H9 (cell line): ENCODE measurements at regions not wholly inside any gene's neighbourhood (a gene's known extent, or its start where the extent isn't known, plus 50 kb on each side); places are given as distances from the start of the nearest gene placed in this dataset.

ENCODE experiments used
- DNase-seq: peaks from one replicate; pipeline ENCODE4 v3.0.0-alpha.2; 2017
- H2AFZ ChIP-seq: one replicate; pipeline ENCODE4 v1.6.1; 2013; ENCODE audit warnings: mild to moderate bottlenecking, low read length, control low read depth, moderate library complexity
- H2AK5ac ChIP-seq: 2 replicates; pipeline ENCODE4 v1.6.1; 2013; ENCODE audit warnings: low read length, control low read depth, mixed read lengths; ENCODE audit not compliant: insufficient read length
- H2BK120ac ChIP-seq: one replicate; pipeline ENCODE4 v1.6.1; 2013; ENCODE audit warnings: low read depth, mild to moderate bottlenecking, low read length, control low read depth, inconsistent platforms; ENCODE audit not compliant: poor library complexity, severe bottlenecking
- H2BK12ac ChIP-seq: 2 replicates; pipeline ENCODE4 v1.6.1; 2013; ENCODE audit warnings: low read length, control low read depth, mixed read lengths, low read depth; ENCODE audit not compliant: insufficient read length
- H2BK15ac ChIP-seq: 2 replicates; pipeline ENCODE4 v1.6.1; 2013; ENCODE audit warnings: low read depth, low read length, control low read depth
- H2BK20ac ChIP-seq: one replicate; pipeline ENCODE4 v1.6.1; 2013; ENCODE audit warnings: low read depth, mild to moderate bottlenecking, low read length, control low read depth, inconsistent platforms; ENCODE audit not compliant: poor library complexity, severe bottlenecking
- H2BK5ac ChIP-seq: 2 replicates; pipeline ENCODE4 v1.6.1; 2013; ENCODE audit warnings: low read length, control low read depth, mixed read lengths; ENCODE audit not compliant: insufficient read length
- H3K14ac ChIP-seq: 2 replicates; pipeline ENCODE4 v1.6.1; 2013; ENCODE audit warnings: low read length, control low read depth; ENCODE audit not compliant: insufficient read depth
- H3K18ac ChIP-seq: 2 replicates; pipeline ENCODE4 v1.6.1; 2013; ENCODE audit warnings: low read depth, mild to moderate bottlenecking, mixed read lengths, low read length, control low read depth; ENCODE audit not compliant: insufficient read length
- H3K23ac ChIP-seq: 2 replicates; pipeline ENCODE4 v1.6.1; 2013; ENCODE audit warnings: low read length, control low read depth, mixed read lengths, low read depth; ENCODE audit not compliant: insufficient read length
- H3K23me2 ChIP-seq: 2 replicates; pipeline ENCODE4 v1.6.1; 2013; ENCODE audit warnings: low read depth, mild to moderate bottlenecking, mixed read lengths, low read length, control low read depth; ENCODE audit not compliant: insufficient read length, poor library complexity, severe bottlenecking
- H3K27ac ChIP-seq: 2 replicates; pipeline ENCODE4 v1.5.1; 2013; ENCODE audit warnings: low read length, control low read depth, mixed read lengths, low read depth; ENCODE audit not compliant: insufficient read length
- H3K27me3 ChIP-seq: 2 replicates; pipeline ENCODE4 v1.6.1; 2013; ENCODE audit warnings: low read length, control low read depth, inconsistent platforms; ENCODE audit not compliant: insufficient read depth
- H3K4ac ChIP-seq: 2 replicates; pipeline ENCODE4 v1.6.1; 2013; ENCODE audit warnings: low read depth, mild to moderate bottlenecking, control low read depth, inconsistent platforms, low read length, moderate library complexity
- H3K4me1 ChIP-seq: 2 replicates; pipeline ENCODE4 v1.6.1; 2013; ENCODE audit warnings: low read length, control low read depth, inconsistent platforms; ENCODE audit not compliant: insufficient read depth
- H3K4me2 ChIP-seq: 2 replicates; pipeline ENCODE4 v1.6.1; 2013; ENCODE audit warnings: low read length, control low read depth, mixed read lengths; ENCODE audit not compliant: insufficient read length, insufficient read depth
- H3K56ac ChIP-seq: 2 replicates; pipeline ENCODE4 v1.6.1; 2013; ENCODE audit warnings: low read depth, mild to moderate bottlenecking, mixed read lengths, low read length, control low read depth; ENCODE audit not compliant: insufficient read length
- H3K79me1 ChIP-seq: 2 replicates; pipeline ENCODE4 v1.6.1; 2013; ENCODE audit warnings: low read depth, mild to moderate bottlenecking, moderate library complexity, low read length, control low read depth, inconsistent platforms; ENCODE audit not compliant: insufficient read depth, poor library complexity, severe bottlenecking
- H3K79me2 ChIP-seq: 2 replicates; pipeline ENCODE4 v1.6.1; 2013; ENCODE audit warnings: low read length, control low read depth, inconsistent platforms; ENCODE audit not compliant: insufficient read depth
- H3K9ac ChIP-seq: 2 replicates; pipeline ENCODE4 v1.6.1; 2013; ENCODE audit warnings: low read length, control low read depth, mixed read lengths; ENCODE audit not compliant: insufficient read length; ENCODE audit errors: extremely low read depth
- H3K9me3 ChIP-seq: one replicate; pipeline ENCODE4 v1.6.1; 2013; ENCODE audit warnings: low read depth, low read length, inconsistent platforms; ENCODE audit not compliant: control insufficient read depth
- H3T11ph ChIP-seq: one replicate; pipeline ENCODE4 v1.6.1; 2013; ENCODE audit warnings: mild to moderate bottlenecking, low read length, control low read depth, inconsistent platforms
- H4K20me1 ChIP-seq: one replicate; pipeline ENCODE4 v1.6.1; 2013; ENCODE audit not compliant: control insufficient read depth, insufficient read length, insufficient read depth
- H4K5ac ChIP-seq: 2 replicates; pipeline ENCODE4 v1.6.1; 2013; ENCODE audit warnings: low read depth, mild to moderate bottlenecking, mixed read lengths, low read length, control low read depth; ENCODE audit not compliant: insufficient read length
- H4K8ac ChIP-seq: replicated peaks from 2 replicates; pipeline ENCODE4 v1.6.1; 2013; ENCODE audit warnings: low read length, control low read depth, mixed read lengths, low read depth; ENCODE audit not compliant: insufficient read length
- H4K91ac ChIP-seq: 2 replicates; pipeline ENCODE4 v1.6.1; 2013; ENCODE audit warnings: low read depth, mild to moderate bottlenecking, moderate library complexity, mixed read lengths, low read length, control low read depth; ENCODE audit not compliant: insufficient read length
- H3K27ac Mint-ChIP-seq, 3 experiments: 2 replicates in 2 of 3; 3 replicates in 1 of 3; pipeline ENCODE4 v1.8.0; 2020 to 2021; ENCODE audit warnings: mixed read lengths in 3 of 3, mild to moderate bottlenecking in 1 of 3, moderate library complexity in 1 of 3
- H3K27me3 Mint-ChIP-seq: 2 replicates; pipeline ENCODE4 v1.8.0; 2021; ENCODE audit warnings: low read depth, mild to moderate bottlenecking, moderate library complexity, mixed read lengths
- H3K36me3 Mint-ChIP-seq, 3 experiments: 2 replicates in 2 of 3; 3 replicates in 1 of 3; pipeline ENCODE4 v1.8.0; 2020 to 2021; ENCODE audit warnings: low read depth in 3 of 3, mixed read lengths in 3 of 3; ENCODE audit not compliant: insufficient read depth in 1 of 3
- H3K4me1 Mint-ChIP-seq, 2 experiments: 2 replicates each; pipeline ENCODE4 v1.8.0; 2020; ENCODE audit warnings: mixed read lengths in 2 of 2
- H3K4me3 Mint-ChIP-seq, 2 experiments: 2 replicates in 1 of 2; 3 replicates in 1 of 2; pipeline ENCODE4 v1.8.0; 2020 to 2021; ENCODE audit warnings: mild to moderate bottlenecking in 2 of 2, mixed read lengths in 2 of 2, moderate library complexity in 1 of 2
- H3K9me3 Mint-ChIP-seq, 2 experiments: 2 replicates in 1 of 2; 3 replicates in 1 of 2; pipeline ENCODE4 v1.8.0; 2020; ENCODE audit warnings: mild to moderate bottlenecking in 2 of 2, mixed read lengths in 2 of 2, moderate library complexity in 1 of 2
- CTCF ChIP-seq: fragments of 200-600 bp; sonication (generic); conservative IDR thresholded peaks from 3 replicates; pipeline ENCODE4 v1.8.0; 2021; ENCODE audit warnings: antibody characterized with exemption, mild to moderate bottlenecking
- WGBS: extraction: QIAGEN DNeasy Blood & Tissue Kit; methylation state at CpG from one replicate; pipeline ENCODE4 v1.1.7; 2013; ENCODE audit warnings: missing lambda C conversion rate, low lambda C conversion rate, mixed read lengths; ENCODE audit not compliant: insufficient read length; ENCODE audit errors: extremely low coverage; 5-methylcytosine and 5-hydroxymethylcytosine counted together

GRCh38 chr11:123361110-123361509, 69.0 kb upstream of the GRAMD1B start:
- H4K8ac ChIP-seq = no peak overlapping the region
- H3K27ac ChIP-seq = no peak overlapping the region
- Mint-ChIP-seq H3K4me3 (no peak overlapping the region), H3K36me3 (no peaks in the 10 kb centered on the region), H3K4me1 (peaks cover 24 to 30% of the 10 kb centered on the region in 2 experiments), H3K27ac (no peak overlapping the region), H3K27me3 (peaks cover 82% of the 10 kb centered on the region), H3K9me3 (no peaks in the 10 kb centered on the region)
- H3T11ph ChIP-seq = no peak overlapping the region
- H4K91ac ChIP-seq = no peak overlapping the region
- H3K4me1 ChIP-seq = no peaks in the 10 kb centered on the region; the same call in 1 of the 2 replicates
- peaks cover 13% of the 10 kb centered on the region; the same call in 1 of the 2 replicates for H3K27me3 ChIP-seq
- H3K9me3 ChIP-seq = no peaks in the 10 kb centered on the region
- no peak overlapping the region for H4K5ac ChIP-seq
- peaks cover 12% of the 10 kb centered on the region for H3K23me2 ChIP-seq
- DNase-seq = no peak
- no peak overlapping the region for H2BK20ac ChIP-seq
- H3K23ac ChIP-seq = no peak overlapping the region
- H3K79me2 ChIP-seq = no peaks in the 10 kb centered on the region
- no peaks in the 10 kb centered on the region for H4K20me1 ChIP-seq
- no peak overlapping the region for H3K14ac ChIP-seq
- no peak overlapping the region for H2BK15ac ChIP-seq
- H2BK5ac ChIP-seq = no peak overlapping the region
- no peak overlapping the region for H2BK12ac ChIP-seq
- H3K4me2 ChIP-seq = no peak overlapping the region
- H2AK5ac ChIP-seq = no peak overlapping the region
- no peak for TF ChIP-seq CTCF
- H3K9ac ChIP-seq = no peak overlapping the region
- H3K79me1 ChIP-seq = no peaks in the 10 kb centered on the region
- H3K4ac ChIP-seq = no peak overlapping the region
- no peak overlapping the region for H3K56ac ChIP-seq
- no peak overlapping the region for H3K18ac ChIP-seq
- no peak overlapping the region for H2BK120ac ChIP-seq
- H2AFZ ChIP-seq = no peak overlapping the region
- WGBS = no CpG with 5 or more reads among the region's 1 CpG
